GM23338 (cell line): ENCODE measurements at regions not wholly inside any gene's neighbourhood (a gene's known extent, or its start where the extent isn't known, plus 50 kb on each side); places are given as distances from the start of the nearest gene placed in this dataset.

ENCODE experiments used
- ATAC-seq: fragments of 200-7000 bp; cut with Tn5 transposase; 3 replicates; pipeline ENCODE4 v1.9.1; 2020
- DNase-seq: peaks from one replicate; pipeline ENCODE4 v3.0.0-alpha.2; 2015; ENCODE audit warnings: low spot score
- H2AFZ ChIP-seq: fragments of 200-600 bp; sonication (generic); 2 replicates; pipeline ENCODE4 v1.8.0; 2016; ENCODE audit warnings: antibody characterized with exemption, mild to moderate bottlenecking, moderate library complexity
- H3F3A ChIP-seq: fragments of 200-600 bp; sonication (generic); replicated peaks from 2 replicates; pipeline ENCODE4 v1.8.0; 2017; ENCODE audit warnings: antibody characterized with exemption, mixed run types, low read depth
- H3K27ac ChIP-seq: fragments of 200-600 bp; sonication (generic); 2 replicates; pipeline ENCODE4 v1.6.1; 2016; ENCODE audit warnings: low read depth
- H3K27me3 ChIP-seq: fragments of 200-600 bp; sonication (generic); 2 replicates; pipeline ENCODE4 v1.8.0; 2016; ENCODE audit warnings: mild to moderate bottlenecking, mixed run types, moderate library complexity; ENCODE audit not compliant: insufficient read depth
- H3K36me3 ChIP-seq: fragments of 200-600 bp; sonication (generic); 2 replicates; pipeline ENCODE4 v1.8.0; 2016; ENCODE audit warnings: mild to moderate bottlenecking; ENCODE audit not compliant: insufficient read depth
- H3K4me1 ChIP-seq: fragments of 200-600 bp; sonication (generic); 2 replicates; pipeline ENCODE4 v1.8.0; 2016; ENCODE audit warnings: mild to moderate bottlenecking, moderate library complexity; ENCODE audit not compliant: insufficient read depth
- H3K4me2 ChIP-seq: fragments of 200-600 bp; sonication (generic); 2 replicates; pipeline ENCODE4 v1.7.1; 2017; ENCODE audit warnings: mixed run types
- H3K4me3 ChIP-seq: fragments of 200-600 bp; sonication (generic); 2 replicates; pipeline ENCODE4 v1.6.1; 2016; ENCODE audit warnings: mixed run types
- H3K79me2 ChIP-seq: fragments of 200-600 bp; sonication (generic); replicated peaks from 2 replicates; pipeline ENCODE4 v1.8.0; 2017; ENCODE audit warnings: mild to moderate bottlenecking; ENCODE audit not compliant: insufficient read depth
- H3K9me2 ChIP-seq: fragments of 200-600 bp; sonication (generic); 2 replicates; pipeline ENCODE4 v1.8.0; 2017; ENCODE audit not compliant: insufficient read depth
- H4K20me1 ChIP-seq: fragments of 200-600 bp; sonication (generic); replicated peaks from 2 replicates; pipeline ENCODE4 v1.8.0; 2017; ENCODE audit warnings: mild to moderate bottlenecking; ENCODE audit not compliant: insufficient read depth
- H3K27ac Mint-ChIP-seq: 2 replicates; pipeline ENCODE4 v1.8.0; 2020; ENCODE audit warnings: inconsistent platforms, mild to moderate bottlenecking, moderate library complexity, mixed read lengths
- H3K27me3 Mint-ChIP-seq: 3 replicates; pipeline ENCODE4 v1.8.0; 2022; ENCODE audit warnings: low read depth, mild to moderate bottlenecking, moderate library complexity, mixed read lengths, inconsistent platforms; ENCODE audit not compliant: insufficient read depth, poor library complexity
- H3K36me3 Mint-ChIP-seq: 3 replicates; pipeline ENCODE4 v1.8.0; 2021; ENCODE audit warnings: low read depth, mild to moderate bottlenecking, inconsistent platforms, moderate library complexity, mixed read lengths
- H3K4me1 Mint-ChIP-seq: 3 replicates; pipeline ENCODE4 v1.8.0; 2020; ENCODE audit warnings: mild to moderate bottlenecking, inconsistent platforms, mixed read lengths
- H3K4me3 Mint-ChIP-seq: 3 replicates; pipeline ENCODE4 v1.8.0; 2021; ENCODE audit warnings: moderate library complexity, mild to moderate bottlenecking, inconsistent platforms, mixed read lengths
- H3K9me3 Mint-ChIP-seq: 3 replicates; pipeline ENCODE4 v1.8.0; 2020; ENCODE audit warnings: moderate library complexity, mild to moderate bottlenecking, inconsistent platforms, mixed read lengths
- CREB1 ChIP-seq: fragments of 250-450 bp; sonication (Bioruptor Pico); IDR thresholded peaks from 2 replicates; pipeline ENCODE4 v1.5.0; 2020; ENCODE audit warnings: low read depth, mild to moderate bottlenecking, moderate library complexity
- CTCF ChIP-seq, 2 experiments: fragments of 200-600 bp in 1 of 2; sonication (generic) in 1 of 2; conservative IDR thresholded peaks; 2 replicates each; pipeline versions ENCODE4 v1.5.1 to v1.6.1; 2016 to 2017; ENCODE audit warnings: antibody characterized with exemption in 2 of 2, low read depth in 2 of 2, mild to moderate bottlenecking in 2 of 2, moderate library complexity in 1 of 2
- ETS1 ChIP-seq: IDR thresholded peaks from 2 replicates; pipeline ENCODE4 v1.6.1; 2016; ENCODE audit warnings: antibody characterized with exemption
- EZH2 ChIP-seq: fragments of 200-600 bp; sonication (generic); IDR thresholded peaks from one replicate; pipeline ENCODE4 v1.8.0; 2017; ENCODE audit warnings: antibody characterized with exemption, mild to moderate bottlenecking, low read depth; ENCODE audit not compliant: unreplicated experiment
- EZH2phosphoT487 ChIP-seq: fragments of 200-600 bp; sonication (generic); IDR thresholded peaks from one replicate; pipeline ENCODE4 v1.8.1; 2018; ENCODE audit warnings: antibody characterized with exemption; ENCODE audit not compliant: unreplicated experiment
- JUNB ChIP-seq: IDR thresholded peaks from one replicate; pipeline ENCODE4 v1.6.1; 2016; ENCODE audit warnings: antibody characterized with exemption; ENCODE audit not compliant: unreplicated experiment
- NANOG ChIP-seq: IDR thresholded peaks from 2 replicates; pipeline ENCODE4 v1.6.1; 2016; ENCODE audit warnings: antibody characterized with exemption, borderline replicate concordance
- POLR2AphosphoS5 ChIP-seq: IDR thresholded peaks from 2 replicates; pipeline ENCODE4 v1.6.1; 2016; ENCODE audit warnings: antibody characterized with exemption, low read depth
- REST ChIP-seq: IDR thresholded peaks from one replicate; pipeline ENCODE4 v1.6.1; 2018; ENCODE audit warnings: antibody characterized with exemption; ENCODE audit not compliant: unreplicated experiment
- STAT1 ChIP-seq: IDR thresholded peaks from one replicate; pipeline ENCODE4 v1.6.1; 2016; ENCODE audit warnings: antibody characterized with exemption; ENCODE audit not compliant: unreplicated experiment
- ZNF114 ChIP-seq: fragments of 250-450 bp; sonication (Bioruptor Pico); IDR thresholded peaks from 2 replicates; pipeline ENCODE4 v1.5.0; 2020; ENCODE audit warnings: mild to moderate bottlenecking, moderate library complexity
- ZNF331 ChIP-seq: fragments of 250-450 bp; sonication (Bioruptor Pico); IDR thresholded peaks from 2 replicates; pipeline ENCODE4 v1.5.0; 2020; ENCODE audit warnings: low read depth, mild to moderate bottlenecking, moderate library complexity
- ZNF462 ChIP-seq: fragments of 250-450 bp; sonication (Bioruptor Pico); IDR thresholded peaks from 2 replicates; pipeline ENCODE4 v1.5.0; 2020; ENCODE audit warnings: mild to moderate bottlenecking, moderate library complexity

GRCh38 chr14:34013721-34014060, 62.8 kb upstream of the EGLN3 start:
- Mint-ChIP-seq H3K4me1 (peaks cover 21% of the 10 kb centered on the region), H3K4me3 (no peak overlapping the region), H3K27ac (peak overlapping the region; percentile 44; the same call in 1 of the 2 replicates), H3K27me3 (peaks cover 2% of the 10 kb centered on the region), H3K36me3 (no peaks in the 10 kb centered on the region), H3K9me3 (no peaks in the 10 kb centered on the region)
- H3K4me3 ChIP-seq = no peak overlapping the region
- 0 out of 2 replicates have a peak overlapping the region, but pooled peaks have one; percentile 0 for H3K27ac ChIP-seq
- H3F3A ChIP-seq = no peaks in the 10 kb centered on the region
- H3K4me1 ChIP-seq = peaks cover 29% of the 10 kb centered on the region
- H3K27me3 ChIP-seq = no peaks in the 10 kb centered on the region
- no peak for ATAC-seq
- TF ChIP-seq CTCF (conservative IDR thresholded peaks at IDR 0.05; ENCODE audit: low read depth in 2 of 2) = no peak
- TF ChIP-seq NANOG = no peak
- TF ChIP-seq POLR2AphosphoS5 = no peak
- TF ChIP-seq ZNF114 (CRISPR knock-in tag) = no peak
- TF ChIP-seq CREB1 (CRISPR knock-in tag) = no peak
- TF ChIP-seq EZH2phosphoT487 = no peak
- TF ChIP-seq JUNB = no peak
- no peak for TF ChIP-seq ZNF331 (CRISPR knock-in tag)
- no peak for TF ChIP-seq ZNF462
- TF ChIP-seq ETS1 = no peak
- TF ChIP-seq REST = no peak
- TF ChIP-seq EZH2 = no peak
- TF ChIP-seq STAT1 = no peak
- H2AFZ ChIP-seq = peak overlapping the region; percentile 1; the same call in 1 of the 2 replicates
- no peaks in the 10 kb centered on the region for H4K20me1 ChIP-seq
- DNase-seq = peak; percentile 17
- peaks cover 10% of the 10 kb centered on the region for H3K9me2 ChIP-seq
- no peak overlapping the region for H3K4me2 ChIP-seq
- H3K36me3 ChIP-seq = no peaks in the 10 kb centered on the region
- H3K79me2 ChIP-seq = no peaks in the 10 kb centered on the region
